PC-9 (cell line): ENCODE measurements at regions not wholly inside any gene's neighbourhood (a gene's known extent, or its start where the extent isn't known, plus 50 kb on each side); places are given as distances from the start of the nearest gene placed in this dataset.

ENCODE experiments used
- BruUV-seq: library from RNA; stranded (reverse); fragments of 400-500 nt; replicated peaks from 2 replicates; lab custom pipeline; 2021; lab: Mats Ljungman, UMichigan
- CTCF ChIA-PET: fragments of 300-600 bp; sonication (Branson Sonifier 250); formaldehyde crosslinking; loops from one replicate; lab custom pipeline; 2022; ENCODE audit warnings: antibody characterized with exemption; lab: Charles Lee
- POLR2A ChIA-PET: fragments of 300-600 bp; sonication (Branson Sonifier 250); formaldehyde crosslinking; loops from one replicate; lab custom pipeline; 2022; ENCODE audit warnings: antibody characterized with exemption; ENCODE audit not compliant: unreplicated experiment; lab: Charles Lee
- DNase-seq, 2 experiments: peaks; one replicate each; pipeline versions ENCODE4 v3.0.0 to v3.0.0-alpha.2; 2015 to 2022; ENCODE audit warnings: mixed read lengths in 1 of 2
- H2AFZ ChIP-seq: fragments of 200-600 bp; sonication (generic); 2 replicates; pipeline ENCODE4 v1.8.1; 2017; ENCODE audit warnings: antibody characterized with exemption
- H3F3A ChIP-seq: fragments of 200-600 bp; sonication (generic); 2 replicates; pipeline ENCODE4 v1.8.1; 2017; ENCODE audit warnings: antibody characterized with exemption, mild to moderate bottlenecking, low read depth; ENCODE audit not compliant: insufficient read depth
- H3K27ac ChIP-seq: fragments of 200-600 bp; sonication (generic); 2 replicates; pipeline ENCODE4 v1.6.1; 2016; ENCODE audit warnings: mixed run types
- H3K27me3 ChIP-seq: fragments of 200-600 bp; sonication (generic); 2 replicates; pipeline ENCODE4 v1.6.1; 2016; ENCODE audit warnings: low read depth, mixed run types; ENCODE audit not compliant: insufficient read depth
- H3K36me3 ChIP-seq: fragments of 200-600 bp; sonication (generic); 2 replicates; pipeline ENCODE4 v1.6.1; 2016; ENCODE audit warnings: low read depth, mixed run types
- H3K4me1 ChIP-seq: fragments of 200-600 bp; sonication (generic); replicated peaks from 2 replicates; pipeline ENCODE4 v1.6.1; 2016; ENCODE audit warnings: mixed run types; ENCODE audit not compliant: insufficient read depth
- H3K4me2 ChIP-seq: fragments of 200-600 bp; sonication (generic); 2 replicates; pipeline ENCODE4 v1.6.1; 2017; ENCODE audit warnings: mixed run types
- H3K4me3 ChIP-seq: fragments of 200-600 bp; sonication (generic); 2 replicates; pipeline ENCODE4 v1.6.1; 2016; ENCODE audit warnings: mixed run types
- H3K79me2 ChIP-seq: fragments of 200-600 bp; sonication (generic); 2 replicates; pipeline ENCODE4 v1.6.1; 2017; ENCODE audit warnings: low read depth, mixed run types
- H3K9me2 ChIP-seq: fragments of 200-600 bp; sonication (generic); 2 replicates; pipeline ENCODE4 v1.8.1; 2017; ENCODE audit warnings: mild to moderate bottlenecking; ENCODE audit not compliant: insufficient read depth
- H3K9me3 ChIP-seq: fragments of 200-600 bp; sonication (generic); 2 replicates; pipeline ENCODE4 v1.8.1; 2016; ENCODE audit warnings: low read depth; ENCODE audit not compliant: insufficient read depth
- H4K20me1 ChIP-seq: fragments of 200-600 bp; sonication (generic); 2 replicates; pipeline ENCODE4 v1.8.1; 2017; ENCODE audit not compliant: insufficient read depth
- CTCF ChIP-seq: fragments of 200-600 bp; sonication (generic); conservative IDR thresholded peaks from 2 replicates; pipeline ENCODE4 v1.6.1; 2017; ENCODE audit warnings: mixed run types, antibody characterized with exemption, mild to moderate bottlenecking, moderate library complexity
- EZH2 ChIP-seq: fragments of 200-600 bp; sonication (generic); IDR thresholded peaks from 2 replicates; pipeline ENCODE4 v1.8.0; 2017; ENCODE audit warnings: antibody characterized with exemption, low read depth
- intact Hi-C: fragments of 100-400 bp; cut with micrococcal nuclease; formaldehyde crosslinking; loops from one replicate; pipeline ENCODE4 v1.10.0; 2022; ENCODE audit not compliant: unreplicated experiment

- POLR2A ChIA-PET: no interaction called here
- DNase-seq: no peak
- no peak overlapping the region for H3K27ac ChIP-seq
- no peaks in the 10 kb centered on the region for H3K9me2 ChIP-seq
- no peaks in the 10 kb centered on the region for H3K4me1 ChIP-seq
- intact Hi-C loops: no loop called here
- H2AFZ ChIP-seq: no peak overlapping the region
- no TSS peak for BruUV-seq
- H4K20me1 ChIP-seq: no peaks in the 10 kb centered on the region
- H3K79me2 ChIP-seq: no peaks in the 10 kb centered on the region
- no peak overlapping the region for H3K4me3 ChIP-seq
- H3K4me2 ChIP-seq: no peak overlapping the region
- no peak for TF ChIP-seq CTCF
- TF ChIP-seq EZH2: no peak
- no peaks in the 10 kb centered on the region for H3K36me3 ChIP-seq
- CTCF ChIA-PET: no interaction called here
- H3K9me3 ChIP-seq: no peaks in the 10 kb centered on the region
- H3K27me3 ChIP-seq: no peaks in the 10 kb centered on the region
- H3F3A ChIP-seq: no peaks in the 10 kb centered on the region
Observed at GRCh38 chr15:55031727-55032126, 165.0 kb downstream of the RSL24D1 start.

- Histone ChIP-seq H3K36me3 (no peaks in the 10 kb centered on the region), H3K4me2 (no peak overlapping the region), H3K9me2 (no peaks in the 10 kb centered on the region), H3F3A (no peaks in the 10 kb centered on the region), H4K20me1 (no peaks in the 10 kb centered on the region), H3K27ac (no peak overlapping the region), H3K9me3 (no peaks in the 10 kb centered on the region), H3K27me3 (no peaks in the 10 kb centered on the region), H3K79me2 (no peaks in the 10 kb centered on the region), H3K4me3 (no peak overlapping the region), H3K4me1 (no peaks in the 10 kb centered on the region), H2AFZ (no peak overlapping the region)
- intact Hi-C loops: no loop called here
- no peak for TF ChIP-seq EZH2
- TF ChIP-seq CTCF: no peak
- no TSS peak for BruUV-seq
- DNase-seq: no peak
- CTCF ChIA-PET: no interaction called here
- POLR2A ChIA-PET: no interaction called here
Observed at GRCh38 chr15:55026381-55026780, 170.4 kb downstream of the RSL24D1 start.

GRCh38 chr15:55017635-55018034, 179.1 kb downstream of the RSL24D1 start:
- H3K9me3 ChIP-seq: no peaks in the 10 kb centered on the region
- CTCF ChIA-PET: no interaction called here
- POLR2A ChIA-PET: no interaction called here

More at GRCh38 chr15:55017635-55018034, 179.1 kb downstream of the RSL24D1 start:
- Histone ChIP-seq H3F3A (no peaks in the 10 kb centered on the region), H2AFZ (no peak overlapping the region), H3K4me2 (no peak overlapping the region), H3K79me2 (no peaks in the 10 kb centered on the region), H3K9me2 (no peaks in the 10 kb centered on the region), H3K4me3 (no peak overlapping the region), H3K4me1 (no peaks in the 10 kb centered on the region), H4K20me1 (no peaks in the 10 kb centered on the region), H3K36me3 (no peaks in the 10 kb centered on the region), H3K27ac (no peak overlapping the region), H3K27me3 (peaks cover 20% of the 10 kb centered on the region)
- no peak for DNase-seq
- intact Hi-C loops: no loop called here
- BruUV-seq: no TSS peak
- TF ChIP-seq EZH2 (no peak), CTCF (no peak)
